ENCODE measurements at regions not wholly inside any gene's neighbourhood (a gene's known extent, or its start where the extent isn't known, plus 50 kb on each side); places are given as distances from the start of the nearest gene placed in this dataset.
"Not testable (repeated sequence)": the region's sequence is repeated elsewhere in the genome, so short reads cannot be mapped to it uniquely, and the experiment has no call there.

GRCh38 chr14:25308244-25308643 is 258.3 kb upstream of the STXBP6 start:
- peak; percentile 4 for DNase-seq (ENCODE audit: low spot score)
- Histone ChIP-seq H3K27me3 (replicated peaks; ENCODE audit: insufficient read depth) (no peaks in the 10 kb centered on the region), H3K4me1 (replicated peaks) (no peaks in the 10 kb centered on the region), H3K27ac (no peak overlapping the region), H3K4me3 (no peak overlapping the region), H3K9me3 (no peaks in the 10 kb centered on the region), H3K36me3 (no peaks in the 10 kb centered on the region)
- no peak for TF ChIP-seq POLR2A (IDR thresholded peaks at IDR 0.05)
- TF ChIP-seq CTCF (IDR thresholded peaks at IDR 0.05): peak in 1 of 4 experiments; percentile 18
- 85% methylated on average over 3 of the region's 3 CpGs for WGBS
- intact Hi-C loops (cut with DNase I): no loop called here

GRCh38 chr14:25303934-25304333 is 254.0 kb upstream of the STXBP6 start:
- DNase-seq (ENCODE audit: low spot score): no peak
- Histone ChIP-seq H3K9me3 (no peaks in the 10 kb centered on the region), H3K4me1 (replicated peaks) (no peaks in the 10 kb centered on the region), H3K27ac (no peak overlapping the region), H3K36me3 (no peaks in the 10 kb centered on the region), H3K4me3 (no peak overlapping the region), H3K27me3 (replicated peaks; ENCODE audit: insufficient read depth) (no peaks in the 10 kb centered on the region)
- WGBS: 19% methylated on average over 2 of the region's 2 CpGs
- intact Hi-C loops (cut with DNase I): no loop called here
- TF ChIP-seq POLR2A (IDR thresholded peaks at IDR 0.05): no peak
- no peak for TF ChIP-seq CTCF (IDR thresholded peaks at IDR 0.05)
- TF ChIP-seq POLR2AphosphoS5 (IDR thresholded peaks at IDR 0.05): no peak

GRCh38 chr14:25298238-25298637 is 248.3 kb upstream of the STXBP6 start:
- no peaks in the 10 kb centered on the region for H3K9me3 ChIP-seq
- intact Hi-C loops (cut with DNase I): no loop called here
- no peak for TF ChIP-seq CTCF (IDR thresholded peaks at IDR 0.05)
- no peak for TF ChIP-seq POLR2A (IDR thresholded peaks at IDR 0.05)
- no peak for TF ChIP-seq POLR2AphosphoS5 (IDR thresholded peaks at IDR 0.05)

GRCh38 chr14:25290154-25290553 is 240.2 kb upstream of the STXBP6 start:
- H3K4me1 ChIP-seq (replicated peaks); H3K36me3 ChIP-seq; H3K9me3 ChIP-seq; H3K27me3 ChIP-seq (replicated peaks; ENCODE audit: insufficient read depth); H3K27ac ChIP-seq; DNase-seq (ENCODE audit: low spot score); intact Hi-C loops (cut with DNase I); H3K4me3 ChIP-seq: not testable (repeated sequence)
- 29% methylated on average over 1 of the region's 1 CpG for whole genome bisulfite sequencing

More at GRCh38 chr14:25298238-25298637, 248.3 kb upstream of the STXBP6 start:
- no peaks in the 10 kb centered on the region for H3K36me3 ChIP-seq
- no peak overlapping the region for H3K27ac ChIP-seq
- H3K4me3 ChIP-seq: no peak overlapping the region
- no peaks in the 10 kb centered on the region for H3K4me1 ChIP-seq (replicated peaks)
- H3K27me3 ChIP-seq (replicated peaks; ENCODE audit: insufficient read depth): no peaks in the 10 kb centered on the region
- DNase-seq (ENCODE audit: low spot score): no peak

- intact Hi-C loops (cut with DNase I): no loop called here
- Histone ChIP-seq H3K4me3 (no peak overlapping the region), H3K27ac (no peak overlapping the region), H3K27me3 (replicated peaks; ENCODE audit: insufficient read depth) (no peaks in the 10 kb centered on the region), H3K36me3 (no peaks in the 10 kb centered on the region), H3K9me3 (no peaks in the 10 kb centered on the region), H3K4me1 (replicated peaks) (no peaks in the 10 kb centered on the region)
- 87% methylated on average over 2 of the region's 2 CpGs for WGBS
- TF ChIP-seq CTCF (IDR thresholded peaks at IDR 0.05) (no peak), POLR2AphosphoS5 (IDR thresholded peaks at IDR 0.05) (no peak), POLR2A (IDR thresholded peaks at IDR 0.05) (no peak)
- DNase-seq (ENCODE audit: low spot score): no peak
These were observed 224.6 kb upstream of the STXBP6 start for GRCh38 chr14:25274529-25274928.

All from prostate gland (tissue), 2 donors.